GM21381 (cell line): ENCODE measurements at regions not wholly inside any gene's neighbourhood (a gene's known extent, or its start where the extent isn't known, plus 50 kb on each side); places are given as distances from the start of the nearest gene placed in this dataset.
A peak's percentile ranks its signal among the peaks of the same experiment; 100 is the strongest.

ENCODE experiments used
- ATAC-seq: cut with Tn5 transposase; IDR thresholded peaks from one replicate; pipeline ENCODE4 v1.9.1; 2021; ENCODE audit warnings: mild to moderate bottlenecking, moderate library complexity; ENCODE audit not compliant: unreplicated experiment

GRCh38 chr9:8188723-8189407 lies 389.3 kb upstream of the DMAC1 start:
- peak; percentile 54 for ATAC-seq

GRCh38 chr9:8186560-8186959 lies 387.0 kb upstream of the DMAC1 start:
- ATAC-seq = no peak

- no peak for ATAC-seq
Measured at GRCh38 chr9:8183618-8184017, 384.0 kb upstream of the DMAC1 start.

- no peak for ATAC-seq
Measured at GRCh38 chr9:8179381-8180053, 379.9 kb upstream of the DMAC1 start.

GRCh38 chr9:8172000-8172399 lies 372.4 kb upstream of the DMAC1 start:
- no peak for ATAC-seq

GRCh38 chr9:8168916-8169438 lies 369.4 kb upstream of the DMAC1 start:
- ATAC-seq = no peak

- ATAC-seq = no peak
Measured at GRCh38 chr9:8160787-8161186, 361.2 kb upstream of the DMAC1 start.

GRCh38 chr9:8158574-8158973 lies 359.0 kb upstream of the DMAC1 start:
- no peak for ATAC-seq

GRCh38 chr9:8157683-8158324 lies 358.2 kb upstream of the DMAC1 start:
- no peak for ATAC-seq

GRCh38 chr9:8156346-8156745 lies 356.8 kb upstream of the DMAC1 start:
- ATAC-seq = no peak

GRCh38 chr9:8155706-8156105 lies 356.1 kb upstream of the DMAC1 start:
- no peak for ATAC-seq

- ATAC-seq = no peak
Measured at GRCh38 chr9:8143677-8144076, 344.1 kb upstream of the DMAC1 start.

GRCh38 chr9:8140557-8140956 lies 341.0 kb upstream of the DMAC1 start:
- ATAC-seq = no peak

GRCh38 chr9:8139756-8140155 lies 340.2 kb upstream of the DMAC1 start:
- no peak for ATAC-seq

GRCh38 chr9:8136477-8136876 lies 336.9 kb upstream of the DMAC1 start:
- peak; percentile 89 for ATAC-seq

- ATAC-seq = no peak
Measured at GRCh38 chr9:8134635-8135034, 335.1 kb upstream of the DMAC1 start.

- ATAC-seq = no peak
Measured at GRCh38 chr9:8133606-8134005, 334.0 kb upstream of the DMAC1 start.

- no peak for ATAC-seq
Measured at GRCh38 chr9:8115570-8115969, 316.0 kb upstream of the DMAC1 start.

GRCh38 chr9:8114826-8115225 lies 315.2 kb upstream of the DMAC1 start:
- no peak for ATAC-seq

GRCh38 chr9:8106362-8106761 lies 306.8 kb upstream of the DMAC1 start:
- no peak for ATAC-seq

- ATAC-seq = no peak
Measured at GRCh38 chr9:8101607-8102006, 302.0 kb upstream of the DMAC1 start.

- no peak for ATAC-seq
Measured at GRCh38 chr9:8096091-8096490, 296.5 kb upstream of the DMAC1 start.
